A673 (cell line): ENCODE measurements at regions not wholly inside any gene's neighbourhood (a gene's known extent, or its start where the extent isn't known, plus 50 kb on each side); places are given as distances from the start of the nearest gene placed in this dataset.

Experiments
- BruUV-seq: library from RNA; stranded (reverse); fragments of 400-500 nt; replicated peaks from 2 replicates; lab custom pipeline; 2021; lab: Mats Ljungman, UMichigan
- CTCF ChIA-PET: fragments of 300-600 bp; sonication (Branson Sonifier 250); formaldehyde crosslinking; loops from one replicate; lab custom pipeline; 2022; ENCODE audit warnings: antibody characterized with exemption; lab: Charles Lee
- POLR2A ChIA-PET: fragments of 300-600 bp; sonication (Branson Sonifier 250); formaldehyde crosslinking; loops from one replicate; lab custom pipeline; 2022; ENCODE audit warnings: antibody characterized with exemption; ENCODE audit not compliant: low non-redundant PET; lab: Charles Lee
- DNase-seq: peaks from one replicate; pipeline ENCODE4 v3.0.0-alpha.2; 2015; ENCODE audit warnings: low spot score
- H3K27ac ChIP-seq: fragments of 200-600 bp; sonication (generic); 2 replicates; pipeline ENCODE4 v1.5.1; 2016; ENCODE audit warnings: mixed run types, low read depth, mild to moderate bottlenecking, mixed read lengths, antibody characterized with exemption, low read length; ENCODE audit not compliant: poor library complexity, severe bottlenecking
- H3K27me3 ChIP-seq: fragments of 200-600 bp; sonication (generic); replicated peaks from 2 replicates; pipeline ENCODE4 v1.6.1; 2017; ENCODE audit warnings: mixed run types, low read depth, mild to moderate bottlenecking, mixed read lengths, antibody characterized with exemption, low read length; ENCODE audit not compliant: insufficient read depth, poor library complexity
- H3K36me3 ChIP-seq: fragments of 200-600 bp; sonication (generic); 2 replicates; pipeline ENCODE4 v1.6.1; 2016; ENCODE audit warnings: mixed run types, mild to moderate bottlenecking, mixed read lengths, antibody characterized with exemption, low read length; ENCODE audit not compliant: insufficient read depth, poor library complexity, severe bottlenecking
- H3K4me1 ChIP-seq: fragments of 200-600 bp; sonication (generic); 2 replicates; pipeline ENCODE4 v1.6.1; 2017; ENCODE audit warnings: mixed run types, mild to moderate bottlenecking, mixed read lengths, antibody characterized with exemption, low read length; ENCODE audit not compliant: insufficient read depth, poor library complexity, severe bottlenecking
- H3K4me3 ChIP-seq: fragments of 200-600 bp; sonication (generic); 2 replicates; pipeline ENCODE4 v1.5.1; 2016; ENCODE audit warnings: low read depth, mixed run types, mild to moderate bottlenecking, mixed read lengths, low read length; ENCODE audit not compliant: poor library complexity, severe bottlenecking
- H3K9me3 ChIP-seq: fragments of 200-600 bp; sonication (generic); 2 replicates; pipeline ENCODE4 v1.6.1; 2016; ENCODE audit warnings: mixed run types, low read depth, mild to moderate bottlenecking, mixed read lengths, antibody characterized with exemption, low read length; ENCODE audit not compliant: poor library complexity, severe bottlenecking
- CTCF ChIP-seq: fragments of 300-800, 200-600 bp; sonication (generic); conservative IDR thresholded peaks from 2 replicates; pipeline ENCODE4 v1.5.1; 2017; ENCODE audit warnings: low read depth, mild to moderate bottlenecking, antibody characterized with exemption, low read length, moderate library complexity, mixed read lengths
- EZH2 ChIP-seq: fragments of 200-600 bp; sonication (generic); IDR thresholded peaks from 2 replicates; pipeline ENCODE4 v1.6.1; 2017; ENCODE audit warnings: borderline replicate concordance, low read depth, mild to moderate bottlenecking, mixed read lengths, antibody characterized with exemption, low read length; ENCODE audit not compliant: poor library complexity, severe bottlenecking
- intact Hi-C: fragments of 100-400 bp; cut with micrococcal nuclease; formaldehyde crosslinking; loops from one replicate; pipeline ENCODE4 v1.10.0; 2022; ENCODE audit not compliant: unreplicated experiment

GRCh38 chr13:105231579-105231978, 1303.9 kb downstream of the EFNB2 start:
- no peak overlapping the region for H3K27ac ChIP-seq
- BruUV-seq: no TSS peak
- no peaks in the 10 kb centered on the region for H3K36me3 ChIP-seq
- CTCF ChIA-PET: no interaction called here
- intact Hi-C loops: no loop called here
- H3K9me3 ChIP-seq: no peaks in the 10 kb centered on the region
- H3K4me1 ChIP-seq: no peaks in the 10 kb centered on the region
- H3K4me3 ChIP-seq: no peak overlapping the region
- POLR2A ChIA-PET: no interaction called here
- H3K27me3 ChIP-seq: no peaks in the 10 kb centered on the region
- DNase-seq: no peak
- TF ChIP-seq EZH2: no peak
- TF ChIP-seq CTCF: no peak

GRCh38 chr13:105220881-105221280, 1314.6 kb downstream of the EFNB2 start:
- intact Hi-C loops: no loop called here
- Histone ChIP-seq H3K9me3 (no peaks in the 10 kb centered on the region), H3K36me3 (no peaks in the 10 kb centered on the region), H3K4me1 (no peaks in the 10 kb centered on the region), H3K27ac (no peak overlapping the region), H3K4me3 (no peak overlapping the region), H3K27me3 (no peaks in the 10 kb centered on the region)
- BruUV-seq: no TSS peak
- DNase-seq: no peak
- TF ChIP-seq CTCF (no peak), EZH2 (no peak)
- ChIA-PET POLR2A (no interaction called here), CTCF (no interaction called here)

GRCh38 chr13:105220063-105220462, 1315.4 kb downstream of the EFNB2 start:
- CTCF ChIA-PET: no interaction called here
- Histone ChIP-seq H3K27me3 (no peaks in the 10 kb centered on the region), H3K4me3 (no peak overlapping the region), H3K36me3 (no peaks in the 10 kb centered on the region), H3K4me1 (no peaks in the 10 kb centered on the region), H3K9me3 (no peaks in the 10 kb centered on the region), H3K27ac (no peak overlapping the region)
- TF ChIP-seq EZH2 (no peak), CTCF (no peak)
- intact Hi-C loops: no loop called here
- no TSS peak for BruUV-seq
- no peak for DNase-seq
- POLR2A ChIA-PET: no interaction called here
